ENCODE measurements at regions not wholly inside any gene's neighbourhood (a gene's known extent, or its start where the extent isn't known, plus 50 kb on each side); places are given as distances from the start of the nearest gene placed in this dataset.

DNA sequence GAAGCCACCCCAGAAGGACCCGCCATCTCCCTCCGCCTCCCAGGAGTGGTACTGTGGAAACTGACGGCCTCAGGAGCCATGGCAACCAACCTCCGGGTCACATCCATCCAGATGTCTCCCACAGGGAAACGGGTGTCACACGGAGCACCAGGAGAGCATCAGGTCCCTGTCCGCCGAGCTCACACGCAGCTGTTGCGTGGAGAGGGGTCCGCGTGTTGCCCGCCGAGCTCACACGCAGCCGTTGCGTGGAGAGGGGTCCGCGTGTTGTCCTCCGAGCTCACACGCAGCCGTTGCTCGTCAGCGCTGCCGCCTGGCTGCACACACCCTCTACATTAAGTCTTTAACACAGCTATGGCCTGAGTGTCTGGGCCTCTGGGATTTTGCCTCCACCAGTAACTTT lies 311.1 kb upstream of the SHH start:
- POLR2A ChIA-PET = no interaction called here
- intact Hi-C loops (cut with DNase I, micrococcal nuclease) = no loop called here
- no peaks in the 10 kb centered on the region for H3K36me3 Mint-ChIP-seq (ENCODE audit: low read depth)

DNA sequence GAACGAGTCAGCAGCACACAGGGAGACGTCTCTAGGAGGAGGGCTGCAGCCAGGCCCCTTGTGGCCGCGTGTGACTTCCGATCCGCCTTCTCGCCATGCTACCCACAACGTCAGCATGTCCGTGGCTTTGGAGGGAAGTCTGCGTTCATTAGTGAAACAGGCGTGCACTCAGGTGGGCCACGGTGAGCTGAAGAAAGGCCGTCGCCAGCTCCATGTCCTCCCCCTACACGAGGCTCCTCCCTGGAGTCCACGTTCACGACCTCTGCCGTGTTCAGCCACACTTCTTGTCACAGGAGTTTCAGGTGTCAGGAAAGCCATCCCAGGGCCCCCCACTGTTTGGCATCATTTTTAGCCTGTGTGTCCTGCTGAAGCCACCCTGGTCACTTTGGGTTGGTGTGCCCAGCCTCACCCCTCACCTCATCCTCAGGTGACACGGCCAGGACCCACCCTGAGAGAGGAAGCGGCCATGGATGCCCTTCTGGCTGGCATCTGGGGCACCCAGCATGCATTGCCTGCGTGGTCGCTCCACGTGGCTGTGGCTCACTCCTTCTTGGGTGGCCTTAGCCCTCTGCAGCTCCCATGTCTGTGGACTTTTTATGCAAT lies 310.6 kb upstream of the SHH start:
- H3K27ac ChIP-seq (ENCODE audit: low read depth in 1 of 2, low read length in 2 of 2) = no peak overlapping the region
- H3K27me3 ChIP-seq (ENCODE audit: control insufficient read depth in 1 of 2, insufficient read depth in 2 of 2, low read length in 2 of 2) = no peaks in the 10 kb centered on the region
- Mint-ChIP-seq H3K27me3 (no peaks in the 10 kb centered on the region), H3K36me3 (ENCODE audit: low read depth) (no peaks in the 10 kb centered on the region), H3K4me1 (ENCODE audit: low read depth) (no peaks in the 10 kb centered on the region), H3K4me3 (no peak overlapping the region), H3K27ac (no peak overlapping the region), H3K9me3 (no peaks in the 10 kb centered on the region)
- intact Hi-C loops (cut with DNase I, micrococcal nuclease) = no loop called here
- TF ChIP-seq CTCF (IDR thresholded peaks at IDR 0.05) = no peak
- H3K9me3 ChIP-seq (ENCODE audit: control insufficient read depth in 1 of 2, insufficient read depth in 1 of 2, low read length in 2 of 2) = peaks cover 0 to 30% of the 10 kb centered on the region in 2 experiments
- ChIA-PET POLR2A (no interaction called here), CTCF (no interaction called here)
- ATAC-seq (ENCODE audit: poor library complexity) = no peak
- H3K4me3 ChIP-seq (ENCODE audit: low read length) = no peak overlapping the region
- H3K4me1 ChIP-seq (ENCODE audit: insufficient read depth, low read length) = no peaks in the 10 kb centered on the region
- DNase-seq = no peak
- no peaks in the 10 kb centered on the region for H3K36me3 ChIP-seq (ENCODE audit: insufficient read depth, low read length)

More for the DNA sequence above, 311.1 kb upstream of the SHH start:
- Mint-ChIP-seq H3K4me1 (ENCODE audit: low read depth) (no peaks in the 10 kb centered on the region), H3K4me3 (no peak overlapping the region), H3K9me3 (no peaks in the 10 kb centered on the region), H3K27ac (no peak overlapping the region), H3K27me3 (no peaks in the 10 kb centered on the region)
- Histone ChIP-seq H3K4me3 (ENCODE audit: low read length) (no peak overlapping the region), H3K36me3 (ENCODE audit: insufficient read depth, low read length) (no peaks in the 10 kb centered on the region), H3K4me1 (ENCODE audit: insufficient read depth, low read length) (no peaks in the 10 kb centered on the region), H3K27ac (ENCODE audit: low read depth in 1 of 2, low read length in 2 of 2) (no peak overlapping the region), H3K9me3 (ENCODE audit: control insufficient read depth in 1 of 2, insufficient read depth in 1 of 2, low read length in 2 of 2) (peaks cover 0 to 30% of the 10 kb centered on the region in 2 experiments), H3K27me3 (ENCODE audit: control insufficient read depth in 1 of 2, insufficient read depth in 2 of 2, low read length in 2 of 2) (no peaks in the 10 kb centered on the region)
- ATAC-seq (ENCODE audit: poor library complexity) = no peak
- TF ChIP-seq CTCF (IDR thresholded peaks at IDR 0.05) = no peak
- CTCF ChIA-PET = no interaction called here
- DNase-seq = no peak

DNA sequence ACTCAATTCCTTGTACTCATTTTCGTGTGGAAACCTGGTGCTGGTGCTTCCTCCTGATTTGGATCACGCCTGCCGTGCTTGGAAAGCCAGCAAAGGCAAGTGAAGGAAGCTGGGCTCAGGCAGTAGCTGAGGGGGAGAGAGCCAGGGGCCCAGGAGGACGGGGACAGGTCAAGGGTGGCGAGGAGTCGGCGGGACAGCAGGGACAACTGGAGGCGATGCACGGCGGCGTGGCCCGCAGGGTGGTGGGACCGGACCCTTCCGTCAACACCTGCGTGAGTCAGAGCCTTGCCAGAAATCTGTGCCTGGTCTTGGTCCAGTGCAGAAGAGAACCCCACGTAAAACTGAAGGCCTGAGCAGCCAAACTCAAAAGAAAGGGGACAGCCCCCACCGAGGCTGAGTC lies 309.7 kb upstream of the SHH start:
- no peaks in the 10 kb centered on the region for H3K4me1 ChIP-seq (ENCODE audit: insufficient read depth, low read length)

More for the DNA sequence above, 309.7 kb upstream of the SHH start:
- H3K4me1 Mint-ChIP-seq (ENCODE audit: low read depth) = no peaks in the 10 kb centered on the region
- Histone ChIP-seq H3K27ac (ENCODE audit: low read depth in 1 of 2, low read length in 2 of 2) (no peak overlapping the region), H3K4me3 (ENCODE audit: low read length) (no peak overlapping the region), H3K9me3 (ENCODE audit: control insufficient read depth in 1 of 2, insufficient read depth in 1 of 2, low read length in 2 of 2) (peaks cover 0 to 21% of the 10 kb centered on the region in 2 experiments), H3K27me3 (ENCODE audit: control insufficient read depth in 1 of 2, insufficient read depth in 2 of 2, low read length in 2 of 2) (no peaks in the 10 kb centered on the region), H3K36me3 (ENCODE audit: insufficient read depth, low read length) (no peaks in the 10 kb centered on the region)
- DNase-seq (no peak), ATAC-seq (ENCODE audit: poor library complexity) (no peak)
- no peak overlapping the region for H3K4me3 Mint-ChIP-seq
- TF ChIP-seq CTCF (IDR thresholded peaks at IDR 0.05) = no peak
- POLR2A ChIA-PET = no interaction called here
- CTCF ChIA-PET = no interaction called here
- intact Hi-C loops (cut with DNase I, micrococcal nuclease) = no loop called here
- no peaks in the 10 kb centered on the region for H3K27me3 Mint-ChIP-seq
- no peak overlapping the region for H3K27ac Mint-ChIP-seq
- H3K36me3 Mint-ChIP-seq (ENCODE audit: low read depth) = no peaks in the 10 kb centered on the region
- no peaks in the 10 kb centered on the region for H3K9me3 Mint-ChIP-seq

All from CD4-positive, alpha-beta T cell (primary cell).